Right lobe of liver (tissue), 4 donors: ENCODE measurements at regions not wholly inside any gene's neighbourhood (a gene's known extent, or its start where the extent isn't known, plus 50 kb on each side); places are given as distances from the start of the nearest gene placed in this dataset.

ENCODE experiments used
- CTCF ChIP-seq, 4 donors: fragments of 200-600 bp in 3 of 4; fragments of 450-650 bp in 1 of 4; IDR thresholded peaks; one replicate each; pipeline versions ENCODE4 v1.5.1 to v1.8.0; 2016 to 2022; ENCODE audit warnings: antibody characterized with exemption in 4 of 4, mild to moderate bottlenecking in 2 of 4
- POLR2A ChIP-seq: fragments of 450-650 bp; IDR thresholded peaks from one replicate; pipeline ENCODE4 v1.6.1; 2017; ENCODE audit warnings: antibody characterized with exemption, mild to moderate bottlenecking
- donor health status: DM: no; HTN: no; CAD: no.
- donor health status: DM: no; HTN: no; CAD: no.
- donor health status: DM: no; HTN: yes; CAD: no.

DNA sequence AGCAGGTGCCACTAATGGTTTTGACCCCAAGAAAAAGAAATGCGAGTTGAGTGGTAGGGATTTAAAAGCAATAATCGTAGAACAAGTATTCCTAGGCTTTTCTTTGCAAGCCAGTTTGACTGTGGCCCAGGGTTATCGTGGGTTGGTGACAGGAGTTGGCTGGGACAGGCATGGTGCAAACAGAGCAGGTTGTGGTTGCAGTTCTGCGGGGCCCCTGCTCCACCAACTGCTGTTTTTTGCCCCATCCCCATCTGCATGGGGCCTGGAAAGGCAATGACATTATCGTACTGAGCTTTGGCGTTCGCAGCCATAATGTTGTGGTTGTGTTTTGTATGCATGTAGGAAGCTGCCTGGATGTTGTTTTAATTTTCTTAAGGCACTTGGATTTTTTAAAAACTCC lies 274.0 kb downstream of the TSN start:
- TF ChIP-seq POLR2A (no peak), CTCF (IDR thresholded peaks at IDR 0.05) (no peak)
